Panc1 (cell line): ENCODE measurements at regions not wholly inside any gene's neighbourhood (a gene's known extent, or its start where the extent isn't known, plus 50 kb on each side); places are given as distances from the start of the nearest gene placed in this dataset.

Source experiments
- ATAC-seq: fragments of 200-7000 bp; cut with Tn5 transposase; 2 replicates; pipeline ENCODE4 v1.9.1; 2020; ENCODE audit warnings: mild to moderate bottlenecking, moderate library complexity
- BruUV-seq: library from RNA; stranded (reverse); fragments of 400-500 nt; replicated peaks from 2 replicates; lab custom pipeline; 2021; lab: Mats Ljungman, UMichigan
- CTCF ChIA-PET: fragments of 300-600 bp; sonication (Branson Sonifier 250); formaldehyde crosslinking; loops from one replicate; lab custom pipeline; 2022; ENCODE audit warnings: antibody characterized with exemption; lab: Charles Lee
- POLR2A ChIA-PET: fragments of 300-600 bp; sonication (Branson Sonifier 250); formaldehyde crosslinking; loops from one replicate; lab custom pipeline; 2022; ENCODE audit warnings: antibody characterized with exemption; lab: Charles Lee
- DNase-seq: peaks from one replicate; pipeline ENCODE4 v3.0.0-alpha.2; 2010; ENCODE audit warnings: low read depth, low spot score
- H3K27ac ChIP-seq: 2 replicates; pipeline ENCODE4 v1.5.1; 2011; ENCODE audit warnings: mild to moderate bottlenecking, low read length, inconsistent platforms
- H3K27me3 ChIP-seq: fragments of 200-500 bp; sonication (Bioruptor generic); 2 replicates; pipeline ENCODE4 v1.6.0; 2014; ENCODE audit warnings: low read length, inconsistent platforms; ENCODE audit not compliant: control insufficient read depth, insufficient read depth
- H3K36me3 ChIP-seq: fragments of 200-500 bp; sonication (Bioruptor generic); 2 replicates; pipeline ENCODE4 v1.5.1; 2014; ENCODE audit warnings: inconsistent platforms, mild to moderate bottlenecking, low read length, moderate library complexity; ENCODE audit not compliant: control insufficient read depth, insufficient read depth
- H3K4me1 ChIP-seq: 2 replicates; pipeline ENCODE4 v1.5.1; 2011; ENCODE audit warnings: inconsistent platforms, mild to moderate bottlenecking, low read length, moderate library complexity; ENCODE audit not compliant: control insufficient read depth, insufficient read depth
- H3K4me3 ChIP-seq, 2 experiments: 2 replicates each; pipeline ENCODE4 v1.5.1; 2011 to 2012; ENCODE audit warnings: low read depth in 2 of 2, low read length in 2 of 2, mild to moderate bottlenecking in 2 of 2, inconsistent platforms in 1 of 2, moderate library complexity in 1 of 2
- H3K9me3 ChIP-seq: fragments of 200-500 bp; sonication (Bioruptor generic); 2 replicates; pipeline ENCODE4 v1.5.1; 2014; ENCODE audit warnings: low read depth, mild to moderate bottlenecking, inconsistent platforms, low read length, moderate library complexity; ENCODE audit not compliant: control insufficient read depth, insufficient read depth
- POLR2AphosphoS5 ChIP-seq: IDR thresholded peaks from 2 replicates; pipeline ENCODE4 v1.6.1; 2012; ENCODE audit warnings: mild to moderate bottlenecking, low read depth, low read length, moderate library complexity
- SIN3A ChIP-seq: IDR thresholded peaks from 2 replicates; pipeline ENCODE4 v1.6.1; 2012; ENCODE audit warnings: low read depth, mild to moderate bottlenecking, low read length, moderate library complexity, borderline replicate concordance; ENCODE audit not compliant: insufficient read depth
- TCF7L2 ChIP-seq: IDR thresholded peaks from 2 replicates; pipeline ENCODE4 v1.6.1; 2011; ENCODE audit warnings: mild to moderate bottlenecking, low read depth, low read length, inconsistent platforms
- in situ Hi-C: cut with HindIII; loops from 2 replicates; pipeline ENCODE4 v1.10.0; 2016; ENCODE audit warnings: low sequenced_read_pairs, low pct_unique_long_range_greater_than_20kb
- intact Hi-C: fragments of 100-400 bp; cut with micrococcal nuclease; formaldehyde crosslinking; loops from one replicate; pipeline ENCODE4 v1.10.0; 2022; ENCODE audit not compliant: unreplicated experiment
- TF ChIP-seq, protein P1 (sequence below), 2 experiments: IDR thresholded peaks; 2 replicates each; pipeline ENCODE4 v1.6.1; 2011 to 2012; ENCODE audit warnings: low read depth in 2 of 2, control low read depth in 1 of 2, low read length in 1 of 2, mild to moderate bottlenecking in 1 of 2, moderate library complexity in 1 of 2; ENCODE audit not compliant: insufficient read depth in 1 of 2
- TF ChIP-seq, protein P2 (sequence below): fragments of 450-650 bp; IDR thresholded peaks from 2 replicates; pipeline ENCODE4 v1.5.1; 2017; ENCODE audit warnings: mild to moderate bottlenecking

DNA sequence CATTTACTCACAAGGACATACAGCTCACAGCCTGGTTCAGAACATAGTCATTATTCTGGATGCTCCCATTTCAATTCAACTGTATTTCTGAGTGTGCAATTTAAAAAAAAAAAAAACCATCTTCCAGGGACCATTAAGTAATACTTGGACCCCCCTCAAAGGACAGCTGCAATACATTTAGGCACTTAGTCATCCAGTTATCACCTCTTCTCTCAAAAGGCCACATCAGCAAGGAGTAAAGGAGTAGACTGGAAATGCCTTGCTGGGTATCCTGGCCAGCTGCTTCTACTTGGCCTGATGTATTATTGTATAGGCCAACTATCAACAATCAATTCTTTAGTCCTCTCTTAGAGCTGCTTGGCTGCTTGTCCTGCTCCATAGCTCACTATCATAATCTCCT lies 211.4 kb upstream of the SETMAR start:
- no peaks in the 10 kb centered on the region for H3K4me1 ChIP-seq
- H3K27ac ChIP-seq, result no peak overlapping the region
- DNase-seq (no peak), ATAC-seq (no peak)
- H3K9me3 ChIP-seq, result no peaks in the 10 kb centered on the region
- no peak overlapping the region for H3K4me3 ChIP-seq
- ChIA-PET POLR2A (no interaction called here), CTCF (no interaction called here)
- no peaks in the 10 kb centered on the region for H3K27me3 ChIP-seq
- intact Hi-C loops (no loop called here), in situ Hi-C loops (no loop called here)
- TF ChIP-seq, protein P1, sequence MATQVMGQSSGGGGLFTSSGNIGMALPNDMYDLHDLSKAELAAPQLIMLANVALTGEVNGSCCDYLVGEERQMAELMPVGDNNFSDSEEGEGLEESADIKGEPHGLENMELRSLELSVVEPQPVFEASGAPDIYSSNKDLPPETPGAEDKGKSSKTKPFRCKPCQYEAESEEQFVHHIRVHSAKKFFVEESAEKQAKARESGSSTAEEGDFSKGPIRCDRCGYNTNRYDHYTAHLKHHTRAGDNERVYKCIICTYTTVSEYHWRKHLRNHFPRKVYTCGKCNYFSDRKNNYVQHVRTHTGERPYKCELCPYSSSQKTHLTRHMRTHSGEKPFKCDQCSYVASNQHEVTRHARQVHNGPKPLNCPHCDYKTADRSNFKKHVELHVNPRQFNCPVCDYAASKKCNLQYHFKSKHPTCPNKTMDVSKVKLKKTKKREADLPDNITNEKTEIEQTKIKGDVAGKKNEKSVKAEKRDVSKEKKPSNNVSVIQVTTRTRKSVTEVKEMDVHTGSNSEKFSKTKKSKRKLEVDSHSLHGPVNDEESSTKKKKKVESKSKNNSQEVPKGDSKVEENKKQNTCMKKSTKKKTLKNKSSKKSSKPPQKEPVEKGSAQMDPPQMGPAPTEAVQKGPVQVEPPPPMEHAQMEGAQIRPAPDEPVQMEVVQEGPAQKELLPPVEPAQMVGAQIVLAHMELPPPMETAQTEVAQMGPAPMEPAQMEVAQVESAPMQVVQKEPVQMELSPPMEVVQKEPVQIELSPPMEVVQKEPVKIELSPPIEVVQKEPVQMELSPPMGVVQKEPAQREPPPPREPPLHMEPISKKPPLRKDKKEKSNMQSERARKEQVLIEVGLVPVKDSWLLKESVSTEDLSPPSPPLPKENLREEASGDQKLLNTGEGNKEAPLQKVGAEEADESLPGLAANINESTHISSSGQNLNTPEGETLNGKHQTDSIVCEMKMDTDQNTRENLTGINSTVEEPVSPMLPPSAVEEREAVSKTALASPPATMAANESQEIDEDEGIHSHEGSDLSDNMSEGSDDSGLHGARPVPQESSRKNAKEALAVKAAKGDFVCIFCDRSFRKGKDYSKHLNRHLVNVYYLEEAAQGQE (IDR thresholded peaks at IDR 0.05; ENCODE audit: insufficient read depth in 1 of 2, low read depth in 2 of 2, low read length in 1 of 2), result no peak
- TF ChIP-seq SIN3A (no peak), TCF7L2 (no peak), POLR2AphosphoS5 (no peak)
- TF ChIP-seq, protein P2, sequence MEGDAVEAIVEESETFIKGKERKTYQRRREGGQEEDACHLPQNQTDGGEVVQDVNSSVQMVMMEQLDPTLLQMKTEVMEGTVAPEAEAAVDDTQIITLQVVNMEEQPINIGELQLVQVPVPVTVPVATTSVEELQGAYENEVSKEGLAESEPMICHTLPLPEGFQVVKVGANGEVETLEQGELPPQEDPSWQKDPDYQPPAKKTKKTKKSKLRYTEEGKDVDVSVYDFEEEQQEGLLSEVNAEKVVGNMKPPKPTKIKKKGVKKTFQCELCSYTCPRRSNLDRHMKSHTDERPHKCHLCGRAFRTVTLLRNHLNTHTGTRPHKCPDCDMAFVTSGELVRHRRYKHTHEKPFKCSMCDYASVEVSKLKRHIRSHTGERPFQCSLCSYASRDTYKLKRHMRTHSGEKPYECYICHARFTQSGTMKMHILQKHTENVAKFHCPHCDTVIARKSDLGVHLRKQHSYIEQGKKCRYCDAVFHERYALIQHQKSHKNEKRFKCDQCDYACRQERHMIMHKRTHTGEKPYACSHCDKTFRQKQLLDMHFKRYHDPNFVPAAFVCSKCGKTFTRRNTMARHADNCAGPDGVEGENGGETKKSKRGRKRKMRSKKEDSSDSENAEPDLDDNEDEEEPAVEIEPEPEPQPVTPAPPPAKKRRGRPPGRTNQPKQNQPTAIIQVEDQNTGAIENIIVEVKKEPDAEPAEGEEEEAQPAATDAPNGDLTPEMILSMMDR, result no peak
- no TSS peak for BruUV-seq
- no peaks in the 10 kb centered on the region for H3K36me3 ChIP-seq

DNA sequence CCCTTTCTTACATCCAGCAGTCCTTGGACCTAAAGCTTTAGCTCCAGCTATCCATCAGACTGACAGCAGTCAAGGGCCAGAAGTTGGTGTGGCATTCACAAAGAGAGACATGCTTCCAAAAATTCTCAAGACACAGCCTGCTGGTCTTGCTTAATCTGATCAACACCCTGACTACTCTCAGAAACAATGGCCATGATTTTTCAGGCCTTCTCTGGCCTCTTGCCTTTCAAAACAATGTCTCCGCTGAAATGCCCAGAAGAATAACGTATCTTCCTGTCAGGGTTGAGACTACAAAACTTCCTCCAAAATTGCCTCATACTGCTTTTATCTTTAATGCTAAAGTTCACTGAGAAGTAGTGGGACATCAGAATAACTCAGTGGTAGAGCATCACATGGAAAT lies 205.4 kb upstream of the SETMAR start:
- ATAC-seq (no peak), DNase-seq (no peak)
- CTCF ChIA-PET, result no interaction called here
- Histone ChIP-seq H3K9me3 (no peaks in the 10 kb centered on the region), H3K4me1 (no peaks in the 10 kb centered on the region), H3K4me3 (no peak overlapping the region), H3K27ac (no peak overlapping the region), H3K27me3 (no peaks in the 10 kb centered on the region), H3K36me3 (no peaks in the 10 kb centered on the region)
- intact Hi-C loops (no loop called here), in situ Hi-C loops (no loop called here)
- TF ChIP-seq, protein P1 (IDR thresholded peaks at IDR 0.05; ENCODE audit: insufficient read depth in 1 of 2, low read depth in 2 of 2, low read length in 1 of 2), result no peak
- TF ChIP-seq, protein P2, result no peak
- TF ChIP-seq TCF7L2 (no peak), POLR2AphosphoS5 (no peak), SIN3A (no peak)
- POLR2A ChIA-PET, result no interaction called here
- no TSS peak for BruUV-seq
